WTC11 (cell line): ENCODE measurements at regions not wholly inside any gene's neighbourhood (a gene's known extent, or its start where the extent isn't known, plus 50 kb on each side); places are given as distances from the start of the nearest gene placed in this dataset.
"Not testable (repeated sequence)": the region's sequence is repeated elsewhere in the genome, so short reads cannot be mapped to it uniquely, and the experiment has no call there.

Experiments
- ATAC-seq: fragments of 200-7000 bp; cut with Tn5 transposase; 2 replicates; pipeline ENCODE4 v1.10.0; 2021; ENCODE audit warnings: mild to moderate bottlenecking, moderate library complexity
- CTCF ChIA-PET: fragments of 300-600 bp; sonication (Branson Sonifier 250); formaldehyde crosslinking; loops from one replicate; lab custom pipeline; 2021; ENCODE audit warnings: antibody characterized with exemption; lab: Charles Lee
- POLR2A ChIA-PET: fragments of 350-600 bp; sonication (Branson Sonifier 250); formaldehyde crosslinking; loops from one replicate; lab custom pipeline; 2021; ENCODE audit warnings: antibody characterized with exemption; lab: Charles Lee
- DNase-seq: peaks from one replicate; pipeline ENCODE4 v3.0.0; 2021; ENCODE audit warnings: low spot score
- H3K27ac Mint-ChIP-seq: 2 replicates; pipeline ENCODE4 v1.8.0; 2021; ENCODE audit warnings: mixed read lengths
- H3K27me3 Mint-ChIP-seq: 2 replicates; pipeline ENCODE4 v1.8.0; 2021; ENCODE audit warnings: low read depth, mild to moderate bottlenecking, moderate library complexity, mixed read lengths
- H3K36me3 Mint-ChIP-seq: 2 replicates; pipeline ENCODE4 v1.8.0; 2021; ENCODE audit warnings: mixed read lengths
- H3K4me1 Mint-ChIP-seq: 2 replicates; pipeline ENCODE4 v1.8.0; 2022; ENCODE audit warnings: mixed read lengths
- H3K4me3 Mint-ChIP-seq: 2 replicates; pipeline ENCODE4 v1.8.0; 2021; ENCODE audit warnings: mild to moderate bottlenecking, moderate library complexity, mixed read lengths
- H3K9me3 Mint-ChIP-seq: 2 replicates; pipeline ENCODE4 v1.8.0; 2021; ENCODE audit warnings: mixed read lengths
- ATF1 ChIP-seq: sonication (generic); formaldehyde crosslinking; IDR thresholded peaks from 2 replicates; pipeline ENCODE4 v1.8.1; 2023; ENCODE audit warnings: mild to moderate bottlenecking, moderate library complexity, missing genetic modification reagents
- CBFB ChIP-seq: sonication (generic); formaldehyde crosslinking; IDR thresholded peaks from 2 replicates; pipeline ENCODE4 v1.8.1; 2022; ENCODE audit warnings: mild to moderate bottlenecking, low read depth, missing genetic modification reagents
- ELF4 ChIP-seq: sonication (generic); formaldehyde crosslinking; IDR thresholded peaks from 2 replicates; pipeline ENCODE4 v1.8.1; 2022; ENCODE audit warnings: low read depth, mild to moderate bottlenecking, moderate library complexity, missing genetic modification reagents
- EMX1 ChIP-seq: fragments of 250-450 bp; sonication (Bioruptor Pico); IDR thresholded peaks from 2 replicates; pipeline ENCODE4 v1.8.0; 2021; ENCODE audit warnings: mild to moderate bottlenecking
- ESRRA ChIP-seq: sonication (generic); formaldehyde crosslinking; IDR thresholded peaks from 2 replicates; pipeline ENCODE4 v1.8.1; 2022; ENCODE audit warnings: mild to moderate bottlenecking, missing genetic modification reagents, borderline replicate concordance
- GTF2I ChIP-seq: fragments of 250-450 bp; sonication (Bioruptor Pico); conservative IDR thresholded peaks from 2 replicates; pipeline ENCODE4 v1.4.0; 2021; ENCODE audit warnings: mild to moderate bottlenecking
- HMGXB4 ChIP-seq: sonication (generic); formaldehyde crosslinking; IDR thresholded peaks from 2 replicates; pipeline ENCODE4 v1.8.1; 2023; ENCODE audit warnings: mild to moderate bottlenecking, moderate library complexity, missing genetic modification reagents
- MXD4 ChIP-seq: fragments of 250-450 bp; sonication (Bioruptor Pico); IDR thresholded peaks from 2 replicates; pipeline ENCODE4 v1.8.0; 2021; ENCODE audit warnings: mild to moderate bottlenecking, moderate library complexity, borderline replicate concordance
- NFATC4 ChIP-seq: fragments of 250-450 bp; sonication (Bioruptor Pico); IDR thresholded peaks from 2 replicates; pipeline ENCODE4 v1.9.0; 2021; ENCODE audit warnings: mild to moderate bottlenecking
- SOX15 ChIP-seq: fragments of 250-450 bp; sonication (Bioruptor Pico); IDR thresholded peaks from 2 replicates; pipeline ENCODE4 v1.9.0; 2021; ENCODE audit warnings: mild to moderate bottlenecking
- SP1 ChIP-seq: sonication (generic); formaldehyde crosslinking; conservative IDR thresholded peaks from 2 replicates; pipeline ENCODE4 v1.8.1; 2022; ENCODE audit warnings: missing genetic modification reagents
- ZNF317 ChIP-seq: sonication (generic); formaldehyde crosslinking; IDR thresholded peaks from 2 replicates; pipeline ENCODE4 v1.8.1; 2023; ENCODE audit warnings: low read depth, mild to moderate bottlenecking, moderate library complexity, missing genetic modification reagents, borderline replicate concordance
- TF ChIP-seq, protein P1 (sequence below): sonication (generic); formaldehyde crosslinking; IDR thresholded peaks from 2 replicates; pipeline ENCODE4 v1.8.1; 2023; ENCODE audit warnings: mild to moderate bottlenecking, missing genetic modification reagents, moderate library complexity
- TF ChIP-seq, protein P2 (sequence below): sonication (generic); formaldehyde crosslinking; IDR thresholded peaks from 2 replicates; pipeline ENCODE4 v1.8.0; 2023; ENCODE audit warnings: mild to moderate bottlenecking, missing genetic modification reagents
- TF ChIP-seq, protein P3 (sequence below): sonication (generic); formaldehyde crosslinking; IDR thresholded peaks from 2 replicates; pipeline ENCODE4 v1.8.1; 2022; ENCODE audit warnings: mild to moderate bottlenecking, missing genetic modification reagents, moderate library complexity, borderline replicate concordance
- TF ChIP-seq, protein P4 (sequence below): sonication (generic); formaldehyde crosslinking; IDR thresholded peaks from 2 replicates; pipeline ENCODE4 v1.8.0; 2022; ENCODE audit warnings: missing genetic modification reagents
- TF ChIP-seq, protein P5 (sequence below): sonication (generic); formaldehyde crosslinking; IDR thresholded peaks from 2 replicates; pipeline ENCODE4 v1.8.1; 2022; ENCODE audit warnings: low read depth, missing genetic modification reagents, borderline replicate concordance

DNA sequence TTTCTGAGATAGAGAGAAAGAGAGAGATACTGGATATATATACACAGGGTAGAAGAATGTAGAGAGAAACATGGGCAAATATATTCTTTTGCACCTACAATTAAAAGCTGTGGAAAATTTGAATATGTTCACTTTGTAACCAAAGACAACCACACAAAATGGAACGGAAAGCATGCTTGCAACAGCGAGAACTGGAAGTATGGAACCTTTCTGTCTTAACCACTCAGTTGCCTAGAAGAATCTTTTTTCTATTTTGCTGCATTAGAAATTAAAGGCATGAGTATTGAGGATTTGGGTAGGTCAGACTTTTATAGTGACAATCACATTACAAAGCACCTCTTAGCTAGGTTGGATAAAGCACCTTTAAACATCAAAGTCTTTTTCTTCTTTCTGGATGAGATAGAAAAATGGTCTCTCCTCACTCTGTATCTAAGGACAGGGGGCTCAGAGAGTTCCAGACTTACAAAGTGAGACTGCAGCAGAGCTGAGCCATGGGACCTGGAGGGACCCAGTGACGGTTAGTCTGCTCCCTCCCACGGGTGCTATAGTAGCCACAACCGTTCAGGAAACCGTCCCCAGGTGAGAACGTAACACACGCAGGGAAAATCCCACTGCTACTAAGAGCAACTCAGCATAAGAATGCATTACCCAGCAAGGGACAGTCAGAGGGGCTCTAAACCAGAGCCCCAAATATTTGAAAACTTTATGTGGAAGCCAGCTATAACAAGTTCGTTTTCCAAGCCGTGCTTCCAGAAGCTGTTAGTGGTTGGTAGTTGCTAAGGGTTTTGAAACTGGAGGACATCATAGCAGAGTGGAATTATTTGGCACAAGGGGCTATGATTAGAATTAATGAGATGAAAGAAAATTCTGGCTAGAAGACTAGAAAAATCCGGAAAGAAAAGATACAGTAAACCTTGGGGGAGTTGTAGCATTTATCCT, 97.1 kb downstream of the DAD1 start (continued):
- TF ChIP-seq HMGXB4 (CRISPR knock-in tag) (no peak), ATF1 (no peak), MXD4 (no peak), ZNF317 (no peak)

DNA sequence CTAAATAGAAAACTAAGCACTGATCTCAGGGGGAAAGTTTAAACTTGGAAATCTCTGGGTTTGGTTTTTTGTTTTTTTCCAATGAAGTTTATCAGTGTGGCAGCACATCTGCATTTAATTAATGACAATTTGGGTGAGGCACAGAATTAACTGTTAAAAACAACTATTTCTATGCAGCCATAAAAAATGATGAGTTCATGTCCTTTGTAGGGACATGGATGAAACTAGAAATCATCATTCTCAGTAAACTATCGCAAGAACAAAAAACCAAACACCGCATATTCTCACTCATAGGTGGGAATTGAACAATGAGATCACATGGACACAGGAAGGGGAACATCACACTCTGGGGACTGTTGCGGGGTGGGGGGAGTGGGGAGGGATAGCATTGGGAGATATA, 98.0 kb downstream of the DAD1 start:
- ATAC-seq, DNase-seq, H3K9me3 Mint-ChIP-seq, H3K27me3 Mint-ChIP-seq, POLR2A ChIA-PET, H3K36me3 Mint-ChIP-seq, H3K4me3 Mint-ChIP-seq, H3K27ac Mint-ChIP-seq, CTCF ChIA-PET: not testable (repeated sequence)
- H3K4me1 Mint-ChIP-seq, result peaks cover 20% of the 10 kb centered on the region

GRCh38 chr14:22489957-22490950, 98.8 kb downstream of the DAD1 start:
- ChIA-PET POLR2A (no interaction called here), CTCF (interaction anchor here (1.4 kb wide), 1 partner anchor 20 kb away, joined by 4 read pairs; no protein-coding TSS in a partner anchor)
- H3K9me3 Mint-ChIP-seq, result no peaks in the 10 kb centered on the region

More at GRCh38 chr14:22489957-22490950, 98.8 kb downstream of the DAD1 start:
- no peak for TF ChIP-seq EMX1
- no peak for TF ChIP-seq ELF4
- no peak for TF ChIP-seq NFATC4 (CRISPR knock-in tag)
- TF ChIP-seq, protein P1, sequence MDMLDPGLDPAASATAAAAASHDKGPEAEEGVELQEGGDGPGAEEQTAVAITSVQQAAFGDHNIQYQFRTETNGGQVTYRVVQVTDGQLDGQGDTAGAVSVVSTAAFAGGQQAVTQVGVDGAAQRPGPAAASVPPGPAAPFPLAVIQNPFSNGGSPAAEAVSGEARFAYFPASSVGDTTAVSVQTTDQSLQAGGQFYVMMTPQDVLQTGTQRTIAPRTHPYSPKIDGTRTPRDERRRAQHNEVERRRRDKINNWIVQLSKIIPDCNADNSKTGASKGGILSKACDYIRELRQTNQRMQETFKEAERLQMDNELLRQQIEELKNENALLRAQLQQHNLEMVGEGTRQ (CRISPR knock-in tag), result no peak
- no peak for TF ChIP-seq GTF2I (CRISPR knock-in tag)
- TF ChIP-seq, protein P2, sequence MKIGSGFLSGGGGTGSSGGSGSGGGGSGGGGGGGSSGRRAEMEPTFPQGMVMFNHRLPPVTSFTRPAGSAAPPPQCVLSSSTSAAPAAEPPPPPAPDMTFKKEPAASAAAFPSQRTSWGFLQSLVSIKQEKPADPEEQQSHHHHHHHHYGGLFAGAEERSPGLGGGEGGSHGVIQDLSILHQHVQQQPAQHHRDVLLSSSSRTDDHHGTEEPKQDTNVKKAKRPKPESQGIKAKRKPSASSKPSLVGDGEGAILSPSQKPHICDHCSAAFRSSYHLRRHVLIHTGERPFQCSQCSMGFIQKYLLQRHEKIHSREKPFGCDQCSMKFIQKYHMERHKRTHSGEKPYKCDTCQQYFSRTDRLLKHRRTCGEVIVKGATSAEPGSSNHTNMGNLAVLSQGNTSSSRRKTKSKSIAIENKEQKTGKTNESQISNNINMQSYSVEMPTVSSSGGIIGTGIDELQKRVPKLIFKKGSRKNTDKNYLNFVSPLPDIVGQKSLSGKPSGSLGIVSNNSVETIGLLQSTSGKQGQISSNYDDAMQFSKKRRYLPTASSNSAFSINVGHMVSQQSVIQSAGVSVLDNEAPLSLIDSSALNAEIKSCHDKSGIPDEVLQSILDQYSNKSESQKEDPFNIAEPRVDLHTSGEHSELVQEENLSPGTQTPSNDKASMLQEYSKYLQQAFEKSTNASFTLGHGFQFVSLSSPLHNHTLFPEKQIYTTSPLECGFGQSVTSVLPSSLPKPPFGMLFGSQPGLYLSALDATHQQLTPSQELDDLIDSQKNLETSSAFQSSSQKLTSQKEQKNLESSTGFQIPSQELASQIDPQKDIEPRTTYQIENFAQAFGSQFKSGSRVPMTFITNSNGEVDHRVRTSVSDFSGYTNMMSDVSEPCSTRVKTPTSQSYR (CRISPR knock-in tag), result no peak
- TF ChIP-seq CBFB (CRISPR knock-in tag), result no peak
- TF ChIP-seq, protein P3, sequence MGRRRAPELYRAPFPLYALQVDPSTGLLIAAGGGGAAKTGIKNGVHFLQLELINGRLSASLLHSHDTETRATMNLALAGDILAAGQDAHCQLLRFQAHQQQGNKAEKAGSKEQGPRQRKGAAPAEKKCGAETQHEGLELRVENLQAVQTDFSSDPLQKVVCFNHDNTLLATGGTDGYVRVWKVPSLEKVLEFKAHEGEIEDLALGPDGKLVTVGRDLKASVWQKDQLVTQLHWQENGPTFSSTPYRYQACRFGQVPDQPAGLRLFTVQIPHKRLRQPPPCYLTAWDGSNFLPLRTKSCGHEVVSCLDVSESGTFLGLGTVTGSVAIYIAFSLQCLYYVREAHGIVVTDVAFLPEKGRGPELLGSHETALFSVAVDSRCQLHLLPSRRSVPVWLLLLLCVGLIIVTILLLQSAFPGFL (CRISPR knock-in tag), result no peak
- no peak for TF ChIP-seq ESRRA (CRISPR knock-in tag)
- TF ChIP-seq, protein P4, sequence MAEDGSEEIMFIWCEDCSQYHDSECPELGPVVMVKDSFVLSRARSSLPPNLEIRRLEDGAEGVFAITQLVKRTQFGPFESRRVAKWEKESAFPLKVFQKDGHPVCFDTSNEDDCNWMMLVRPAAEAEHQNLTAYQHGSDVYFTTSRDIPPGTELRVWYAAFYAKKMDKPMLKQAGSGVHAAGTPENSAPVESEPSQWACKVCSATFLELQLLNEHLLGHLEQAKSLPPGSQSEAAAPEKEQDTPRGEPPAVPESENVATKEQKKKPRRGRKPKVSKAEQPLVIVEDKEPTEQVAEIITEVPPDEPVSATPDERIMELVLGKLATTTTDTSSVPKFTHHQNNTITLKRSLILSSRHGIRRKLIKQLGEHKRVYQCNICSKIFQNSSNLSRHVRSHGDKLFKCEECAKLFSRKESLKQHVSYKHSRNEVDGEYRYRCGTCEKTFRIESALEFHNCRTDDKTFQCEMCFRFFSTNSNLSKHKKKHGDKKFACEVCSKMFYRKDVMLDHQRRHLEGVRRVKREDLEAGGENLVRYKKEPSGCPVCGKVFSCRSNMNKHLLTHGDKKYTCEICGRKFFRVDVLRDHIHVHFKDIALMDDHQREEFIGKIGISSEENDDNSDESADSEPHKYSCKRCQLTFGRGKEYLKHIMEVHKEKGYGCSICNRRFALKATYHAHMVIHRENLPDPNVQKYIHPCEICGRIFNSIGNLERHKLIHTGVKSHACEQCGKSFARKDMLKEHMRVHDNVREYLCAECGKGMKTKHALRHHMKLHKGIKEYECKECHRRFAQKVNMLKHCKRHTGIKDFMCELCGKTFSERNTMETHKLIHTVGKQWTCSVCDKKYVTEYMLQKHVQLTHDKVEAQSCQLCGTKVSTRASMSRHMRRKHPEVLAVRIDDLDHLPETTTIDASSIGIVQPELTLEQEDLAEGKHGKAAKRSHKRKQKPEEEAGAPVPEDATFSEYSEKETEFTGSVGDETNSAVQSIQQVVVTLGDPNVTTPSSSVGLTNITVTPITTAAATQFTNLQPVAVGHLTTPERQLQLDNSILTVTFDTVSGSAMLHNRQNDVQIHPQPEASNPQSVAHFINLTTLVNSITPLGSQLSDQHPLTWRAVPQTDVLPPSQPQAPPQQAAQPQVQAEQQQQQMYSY (CRISPR knock-in tag), result no peak
- no peak for TF ChIP-seq SP1 (CRISPR knock-in tag)
- TF ChIP-seq SOX15 (CRISPR knock-in tag), result no peak
- TF ChIP-seq, protein P5, sequence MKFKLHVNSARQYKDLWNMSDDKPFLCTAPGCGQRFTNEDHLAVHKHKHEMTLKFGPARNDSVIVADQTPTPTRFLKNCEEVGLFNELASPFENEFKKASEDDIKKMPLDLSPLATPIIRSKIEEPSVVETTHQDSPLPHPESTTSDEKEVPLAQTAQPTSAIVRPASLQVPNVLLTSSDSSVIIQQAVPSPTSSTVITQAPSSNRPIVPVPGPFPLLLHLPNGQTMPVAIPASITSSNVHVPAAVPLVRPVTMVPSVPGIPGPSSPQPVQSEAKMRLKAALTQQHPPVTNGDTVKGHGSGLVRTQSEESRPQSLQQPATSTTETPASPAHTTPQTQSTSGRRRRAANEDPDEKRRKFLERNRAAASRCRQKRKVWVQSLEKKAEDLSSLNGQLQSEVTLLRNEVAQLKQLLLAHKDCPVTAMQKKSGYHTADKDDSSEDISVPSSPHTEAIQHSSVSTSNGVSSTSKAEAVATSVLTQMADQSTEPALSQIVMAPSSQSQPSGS (CRISPR knock-in tag), result no peak
- ATAC-seq, result no peak
- no peak for DNase-seq
- peaks cover 20% of the 10 kb centered on the region for H3K4me1 Mint-ChIP-seq
- H3K27ac Mint-ChIP-seq, result no peak overlapping the region
- peaks cover 4% of the 10 kb centered on the region for H3K27me3 Mint-ChIP-seq
- H3K36me3 Mint-ChIP-seq, result no peaks in the 10 kb centered on the region
- no peak overlapping the region for H3K4me3 Mint-ChIP-seq
